Thyroid gland (tissue), 4 donors: ENCODE measurements at regions not wholly inside any gene's neighbourhood (a gene's known extent, or its start where the extent isn't known, plus 50 kb on each side); places are given as distances from the start of the nearest gene placed in this dataset.

Source experiments
- CTCF ChIP-seq, 6 experiments: fragments of 200-600 bp in 3 of 6; fragments of 450-650 bp in 3 of 6; sonication (generic) in 3 of 6; IDR thresholded peaks; one replicate each; pipeline ENCODE4 v1.5.1; 2016 to 2019; ENCODE audit warnings: antibody characterized with exemption in 6 of 6, mild to moderate bottlenecking in 2 of 6, inconsistent platforms in 1 of 6, moderate library complexity in 1 of 6
- POLR2A ChIP-seq, 2 donors: fragments of 450-650 bp; IDR thresholded peaks; one replicate each; pipeline ENCODE4 v1.6.1; 2017; ENCODE audit warnings: antibody characterized with exemption in 2 of 2, mild to moderate bottlenecking in 2 of 2, moderate library complexity in 1 of 2

- TF ChIP-seq CTCF (IDR thresholded peaks at IDR 0.05) (no peak), POLR2A (IDR thresholded peaks at IDR 0.05) (no peak)
Observed at GRCh38 chrX:137882960-137883359, 317.0 kb downstream of the ZIC3 start.
